NCI-H345 treated with DMSO at 0.1 percent for 48 hours (cell line): ENCODE measurements at regions not wholly inside any gene's neighbourhood (a gene's known extent, or its start where the extent isn't known, plus 50 kb on each side); places are given as distances from the start of the nearest gene placed in this dataset.

ENCODE experiments used
- DNase-seq: peaks from one replicate; lab custom pipeline; 2025; ENCODE audit not compliant: unreplicated experiment; lab: John Stamatoyannopoulos, UW

GRCh38 chr10:78974617-78975317, 94.0 kb upstream of the ZMIZ1 start:
- DNase-seq: no peak

GRCh38 chr10:78975926-78976325, 92.8 kb upstream of the ZMIZ1 start:
- no peak for DNase-seq

GRCh38 chr10:78976825-78977755, 91.7 kb upstream of the ZMIZ1 start:
- DNase-seq: no peak

- DNase-seq: no peak
These were observed 88.8 kb upstream of the ZMIZ1 start for GRCh38 chr10:78979938-78980337.

- no peak for DNase-seq
These were observed 88.4 kb upstream of the ZMIZ1 start for GRCh38 chr10:78980354-78980753.

- no peak for DNase-seq
These were observed 88.0 kb upstream of the ZMIZ1 start for GRCh38 chr10:78980815-78981214.

- no peak for DNase-seq
These were observed 87.4 kb upstream of the ZMIZ1 start for GRCh38 chr10:78981257-78981969.

GRCh38 chr10:78981970-78982281, 86.8 kb upstream of the ZMIZ1 start:
- no peak for DNase-seq

GRCh38 chr10:78982726-78983125, 86.0 kb upstream of the ZMIZ1 start:
- DNase-seq: no peak

GRCh38 chr10:78983608-78984007, 85.2 kb upstream of the ZMIZ1 start:
- no peak for DNase-seq

- DNase-seq: no peak
These were observed 82.6 kb upstream of the ZMIZ1 start for GRCh38 chr10:78985973-78986818.

GRCh38 chr10:78991187-78991586, 77.6 kb upstream of the ZMIZ1 start:
- DNase-seq: no peak

- no peak for DNase-seq
These were observed 76.4 kb upstream of the ZMIZ1 start for GRCh38 chr10:78992333-78992732.

GRCh38 chr10:78993261-78993945, 75.4 kb upstream of the ZMIZ1 start:
- DNase-seq: no peak

- no peak for DNase-seq
These were observed 72.6 kb upstream of the ZMIZ1 start for GRCh38 chr10:78995987-78996791.

GRCh38 chr10:78996792-78997129, 72.0 kb upstream of the ZMIZ1 start:
- DNase-seq: no peak

- DNase-seq: no peak
These were observed 70.8 kb upstream of the ZMIZ1 start for GRCh38 chr10:78997635-78998618.

- no peak for DNase-seq
These were observed 67.5 kb upstream of the ZMIZ1 start for GRCh38 chr10:79001082-79001885.
